BJ (cell line): ENCODE measurements at regions not wholly inside any gene's neighbourhood (a gene's known extent, or its start where the extent isn't known, plus 50 kb on each side); places are given as distances from the start of the nearest gene placed in this dataset.

ENCODE experiments used
- CTCF ChIA-PET: fragments of 350-600 bp; formaldehyde crosslinking; extraction: SDS; loops from one replicate; lab custom pipeline; 2021; ENCODE audit warnings: antibody characterized with exemption, inconsistent platforms; lab: Yijun Ruan, JAX
- POLR2A ChIA-PET: fragments of 300-600 bp; sonication (Branson Sonifier 250); formaldehyde crosslinking; extraction: SDS; loops from one replicate; lab custom pipeline; 2021; ENCODE audit warnings: antibody characterized with exemption; lab: Charles Lee
- DNase-seq: peaks from one replicate; pipeline ENCODE4 v3.0.0-alpha.2; 2011; ENCODE audit warnings: low read depth
- H3K27me3 ChIP-seq: 2 replicates; pipeline ENCODE4 v1.6.0; 2011; ENCODE audit warnings: low read length; ENCODE audit not compliant: control insufficient read depth, insufficient read depth
- H3K36me3 ChIP-seq: 2 replicates; pipeline ENCODE4 v1.5.1; 2011; ENCODE audit warnings: low read length; ENCODE audit not compliant: control insufficient read depth, insufficient read depth
- H3K4me3 ChIP-seq: 2 replicates; pipeline ENCODE4 v1.5.1; 2011; ENCODE audit warnings: low read depth, mild to moderate bottlenecking, control low read depth, low read length
- CTCF ChIP-seq: IDR thresholded peaks from 2 replicates; pipeline ENCODE4 v1.5.1; 2011; ENCODE audit warnings: low read depth, mild to moderate bottlenecking, control low read depth, inconsistent platforms, low read length, moderate library complexity; ENCODE audit not compliant: insufficient read depth

GRCh38 chr10:62637249-62638061 is 167.1 kb upstream of the ADO start:
- TF ChIP-seq CTCF, result no peak
- DNase-seq, result no peak
- CTCF ChIA-PET, result interaction anchor here (0.6 to 1.9 kb wide), 7 partner anchors 16 to 245 kb away, joined by 3 to 5 read pairs (median 3); no protein-coding TSS in a partner anchor
- POLR2A ChIA-PET, result no interaction called here
- no peaks in the 10 kb centered on the region for H3K27me3 ChIP-seq
- H3K36me3 ChIP-seq, result no peaks in the 10 kb centered on the region
- H3K4me3 ChIP-seq, result no peak overlapping the region

GRCh38 chr10:62638062-62638477 is 166.4 kb upstream of the ADO start:
- no peak for DNase-seq
- H3K27me3 ChIP-seq, result no peaks in the 10 kb centered on the region
- POLR2A ChIA-PET, result no interaction called here
- no peak for TF ChIP-seq CTCF
- CTCF ChIA-PET, result interaction anchor here (1.0 to 1.9 kb wide), 5 partner anchors 19 to 41 kb away, joined by 3 to 5 read pairs (median 3); no protein-coding TSS in a partner anchor
- H3K4me3 ChIP-seq, result no peak overlapping the region
- H3K36me3 ChIP-seq, result no peaks in the 10 kb centered on the region

- no peaks in the 10 kb centered on the region for H3K36me3 ChIP-seq
- CTCF ChIA-PET, result interaction anchor here (0.9 to 1.2 kb wide), 4 partner anchors 9 to 180 kb away, joined by 3 read pairs; no protein-coding TSS in a partner anchor
- no peak for TF ChIP-seq CTCF
- no peak for DNase-seq
- H3K4me3 ChIP-seq, result no peak overlapping the region
- no peaks in the 10 kb centered on the region for H3K27me3 ChIP-seq
- POLR2A ChIA-PET, result no interaction called here
These were observed 165.4 kb upstream of the ADO start for GRCh38 chr10:62639144-62639543.

GRCh38 chr10:62640411-62640810 is 164.1 kb upstream of the ADO start:
- TF ChIP-seq CTCF, result no peak
- DNase-seq, result no peak
- Histone ChIP-seq H3K4me3 (no peak overlapping the region), H3K27me3 (no peaks in the 10 kb centered on the region), H3K36me3 (no peaks in the 10 kb centered on the region)
- ChIA-PET POLR2A (interaction anchor here (0.5 to 0.6 kb wide), 2 partner anchors 18 to 41 kb away, joined by 3 read pairs; no protein-coding TSS in a partner anchor), CTCF (interaction anchor here (0.6 to 0.9 kb wide), 2 partner anchors 10 to 30 kb away, joined by 4 read pairs; no protein-coding TSS in a partner anchor)

GRCh38 chr10:62643606-62644587 is 160.6 kb upstream of the ADO start:
- no peaks in the 10 kb centered on the region for H3K27me3 ChIP-seq
- ChIA-PET POLR2A (no interaction called here), CTCF (no interaction called here)
- no peak overlapping the region for H3K4me3 ChIP-seq
- no peaks in the 10 kb centered on the region for H3K36me3 ChIP-seq
- no peak for DNase-seq
- TF ChIP-seq CTCF, result no peak
